HG02840 (cell line): ENCODE measurements at regions not wholly inside any gene's neighbourhood (a gene's known extent, or its start where the extent isn't known, plus 50 kb on each side); places are given as distances from the start of the nearest gene placed in this dataset.
A peak's percentile ranks its signal among the peaks of the same experiment; 100 is the strongest.
"Not testable (repeated sequence)": the region's sequence is repeated elsewhere in the genome, so short reads cannot be mapped to it uniquely, and the experiment has no call there.

Source experiments
- ATAC-seq: cut with Tn5 transposase; IDR thresholded peaks from one replicate; pipeline ENCODE4 v1.9.1; 2021; ENCODE audit warnings: mild to moderate bottlenecking, moderate library complexity, moderate number of reproducible peaks; ENCODE audit not compliant: unreplicated experiment, low FRiP score

DNA sequence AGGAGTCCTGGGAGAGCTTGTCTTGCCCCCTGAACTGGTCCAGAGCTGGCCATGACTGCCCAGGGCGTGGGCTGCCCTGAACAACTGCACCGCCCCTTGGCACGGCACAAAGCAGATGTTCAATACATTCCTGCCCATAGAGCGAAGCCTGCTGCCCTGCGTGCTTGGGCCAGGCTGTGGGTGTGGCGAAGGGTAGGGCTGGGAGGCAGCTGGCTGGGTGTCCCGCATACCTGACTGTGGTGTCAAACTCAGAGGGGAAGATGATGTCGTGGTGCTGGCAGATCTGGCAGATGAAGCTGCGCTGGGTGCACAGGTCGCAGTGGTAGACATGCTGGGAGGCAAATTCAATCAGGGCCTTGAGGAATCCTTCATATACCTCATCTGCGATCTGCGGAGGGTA lies 124.2 kb upstream of the SMURF2 start:
- ATAC-seq, result no peak

DNA sequence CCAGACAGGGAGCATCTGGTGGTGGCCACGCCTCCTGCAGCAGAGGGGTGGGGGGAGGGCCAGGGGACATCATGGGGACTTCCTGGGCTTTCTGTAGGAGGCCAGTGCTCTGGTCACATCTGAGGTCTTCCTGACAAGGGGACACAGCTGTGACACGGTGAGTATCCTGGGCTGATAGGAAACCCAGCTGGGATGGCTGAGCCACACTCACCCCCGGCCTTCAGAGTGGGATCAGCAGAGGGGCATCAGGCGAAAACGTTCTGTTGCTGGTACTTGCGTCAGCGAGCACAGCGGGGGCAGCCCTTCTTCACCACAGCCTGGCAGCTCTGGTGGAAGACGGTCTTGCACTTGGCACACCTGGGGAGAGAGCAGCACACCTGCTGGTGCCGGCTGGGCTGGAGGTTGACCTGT lies 122.9 kb upstream of the SMURF2 start:
- ATAC-seq, result no peak

DNA sequence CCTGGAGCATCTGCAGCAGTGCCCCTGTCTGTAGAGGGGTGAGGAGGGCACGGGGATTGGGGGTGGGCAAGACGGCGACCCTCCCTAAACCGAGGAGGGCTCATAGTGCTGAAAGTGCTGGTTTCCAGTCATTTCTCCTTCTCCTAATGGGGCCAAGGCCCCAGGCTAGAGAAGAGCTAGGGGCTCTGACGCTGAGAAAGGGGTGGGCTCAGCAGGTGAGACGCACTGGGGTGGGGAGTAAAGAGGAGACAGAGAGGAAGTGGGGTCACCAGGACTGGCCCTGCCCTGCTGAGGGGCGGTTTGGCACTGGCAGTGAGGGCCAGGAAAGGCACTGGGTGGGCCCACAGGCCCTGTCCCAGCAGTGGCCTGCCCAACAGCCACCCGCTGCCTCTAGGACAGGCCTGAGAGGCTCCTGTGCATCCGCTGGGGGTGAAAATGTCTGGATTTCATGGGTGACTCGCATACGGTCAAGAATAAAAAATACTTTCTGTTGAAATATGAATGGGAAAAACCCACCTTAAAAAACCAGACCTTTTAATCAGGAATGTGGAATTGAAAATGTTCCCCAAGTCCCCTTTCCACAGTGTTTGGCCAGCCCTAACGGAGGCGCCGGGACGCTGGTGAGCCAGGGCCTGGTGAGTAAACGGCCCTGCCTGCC lies 122.4 kb upstream of the SMURF2 start:
- ATAC-seq, result no peak

DNA sequence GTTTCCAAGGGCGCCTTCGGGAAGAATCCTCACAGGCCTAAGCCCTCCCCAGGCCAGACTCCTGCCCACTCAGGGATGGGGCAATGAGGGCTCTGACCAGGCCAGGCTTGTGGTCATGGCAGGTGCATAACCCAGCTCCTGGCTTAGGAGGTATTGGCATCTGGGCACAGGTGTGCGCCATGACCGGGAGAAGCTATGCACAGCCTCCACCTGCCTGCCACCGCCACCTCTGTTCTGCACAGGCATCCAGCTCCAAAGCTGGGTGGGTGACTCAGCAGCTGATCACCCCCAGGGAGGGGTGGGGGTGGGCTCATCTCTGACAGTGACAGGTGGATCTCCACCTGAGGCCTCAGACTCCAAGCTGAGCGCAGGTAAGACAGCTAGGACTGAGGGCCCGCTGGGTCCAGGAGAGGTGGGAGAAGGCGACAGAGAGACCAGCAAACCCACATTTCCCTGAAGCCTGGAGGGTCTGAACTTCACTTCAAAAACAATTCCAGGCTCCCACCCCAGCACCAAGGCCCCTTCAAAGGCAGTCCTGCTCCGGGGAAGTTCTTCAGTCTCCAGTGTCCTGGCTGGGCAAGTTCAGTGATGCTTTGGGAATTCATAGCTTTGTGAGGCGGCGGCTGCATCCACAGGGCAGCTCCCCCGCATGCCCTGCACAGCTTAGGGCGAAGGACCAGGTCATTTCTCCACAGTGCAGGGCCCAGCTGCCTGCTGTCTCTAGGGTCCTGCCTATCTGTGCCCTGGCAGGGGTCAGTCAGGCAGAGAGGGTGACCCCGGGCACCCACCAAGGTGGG lies 121.6 kb upstream of the SMURF2 start:
- ATAC-seq, result no peak

DNA sequence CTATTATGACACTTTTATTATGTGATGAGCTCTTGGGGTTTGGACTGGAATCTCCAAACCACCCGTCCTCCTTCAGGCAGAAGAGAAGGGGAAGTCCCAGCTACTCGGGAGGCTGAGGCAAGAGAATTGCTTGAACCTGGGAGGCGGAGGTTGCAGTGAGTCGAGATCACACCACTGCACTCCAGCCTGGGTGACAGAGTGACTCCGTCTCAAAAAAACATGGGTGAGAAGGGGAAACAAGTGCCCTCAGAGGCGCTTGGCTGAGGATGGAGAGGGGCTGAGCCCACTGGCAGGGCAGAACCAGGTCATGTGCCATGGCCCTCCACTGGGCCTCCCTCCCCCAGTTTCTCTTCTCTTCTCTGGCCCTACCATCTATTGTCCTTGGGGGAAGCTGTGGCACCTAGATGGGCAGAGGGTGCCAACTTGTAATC lies 120.9 kb upstream of the SMURF2 start:
- ATAC-seq, result no peak

DNA sequence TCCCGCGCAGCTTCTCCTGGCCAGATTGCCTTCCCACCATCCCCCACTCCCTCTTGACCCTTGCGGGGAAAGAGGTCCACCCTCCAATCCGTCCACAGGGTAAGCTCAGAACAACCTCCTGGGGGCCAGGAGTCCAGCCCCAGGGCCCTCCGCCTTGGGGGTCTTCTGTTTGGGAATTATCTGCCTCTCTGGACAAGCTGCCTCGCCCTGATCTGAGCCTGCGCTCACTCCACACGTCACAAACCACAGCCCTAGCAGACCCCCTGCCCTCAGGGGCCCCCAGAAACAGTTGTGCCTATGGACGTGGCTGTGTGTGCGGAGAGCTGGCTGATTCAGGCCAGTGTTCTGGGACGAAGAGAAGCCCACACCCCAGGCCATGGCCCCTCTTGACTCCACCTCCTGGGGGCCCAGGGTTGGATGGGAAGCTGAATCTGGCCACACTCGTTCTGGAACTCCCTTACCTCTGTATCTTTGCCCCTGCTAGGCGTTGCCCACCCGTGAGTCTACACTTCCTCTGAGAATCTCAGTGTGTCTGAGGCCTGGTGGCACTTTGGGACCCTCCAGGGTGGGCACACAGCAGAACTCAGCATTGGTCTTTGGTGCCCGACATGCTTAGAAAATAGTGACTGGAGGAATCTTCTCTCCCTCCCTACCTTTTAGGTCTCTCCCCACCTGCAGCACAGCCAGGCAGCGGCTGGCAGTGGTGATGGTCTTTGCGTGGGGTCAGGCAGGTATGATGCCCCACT lies 119.9 kb upstream of the SMURF2 start:
- no peak for ATAC-seq

DNA sequence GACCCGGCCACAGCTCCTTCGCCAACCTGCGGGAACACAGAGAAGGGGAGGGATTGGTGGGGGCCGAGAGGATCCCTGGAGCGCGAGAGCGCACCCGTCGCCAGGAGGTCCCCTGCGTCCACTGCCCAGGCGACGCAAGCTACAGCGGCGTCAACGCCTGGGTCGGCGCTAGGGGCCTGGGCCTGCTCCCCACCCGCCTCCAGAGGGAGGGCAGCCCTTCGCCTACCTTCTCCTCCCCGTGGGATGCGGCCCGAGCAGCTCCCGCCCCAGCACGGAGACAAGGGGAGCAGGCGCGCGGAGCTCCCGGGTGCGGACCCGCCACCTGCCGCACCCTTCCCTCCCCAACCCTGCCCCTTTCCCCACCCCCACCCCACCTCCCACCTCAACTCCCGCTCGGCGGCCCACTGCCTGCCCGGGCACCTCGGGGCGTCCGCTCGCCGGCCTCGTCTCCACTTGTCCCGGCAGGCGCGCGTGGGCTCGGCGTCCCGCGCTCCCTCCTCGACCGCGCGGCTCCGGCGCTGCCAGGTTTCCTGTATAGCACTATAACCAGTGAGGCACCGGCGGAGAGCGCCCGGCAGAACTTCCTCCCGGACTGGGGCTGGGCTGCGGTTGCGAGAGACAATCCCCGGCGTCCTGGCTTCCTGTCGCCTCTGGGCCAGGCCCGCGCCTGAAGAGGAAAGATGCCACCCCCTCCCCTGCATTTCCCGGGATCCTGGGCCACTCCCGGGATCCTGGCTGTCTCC lies 119.1 kb upstream of the SMURF2 start:
- ATAC-seq, result no peak

DNA sequence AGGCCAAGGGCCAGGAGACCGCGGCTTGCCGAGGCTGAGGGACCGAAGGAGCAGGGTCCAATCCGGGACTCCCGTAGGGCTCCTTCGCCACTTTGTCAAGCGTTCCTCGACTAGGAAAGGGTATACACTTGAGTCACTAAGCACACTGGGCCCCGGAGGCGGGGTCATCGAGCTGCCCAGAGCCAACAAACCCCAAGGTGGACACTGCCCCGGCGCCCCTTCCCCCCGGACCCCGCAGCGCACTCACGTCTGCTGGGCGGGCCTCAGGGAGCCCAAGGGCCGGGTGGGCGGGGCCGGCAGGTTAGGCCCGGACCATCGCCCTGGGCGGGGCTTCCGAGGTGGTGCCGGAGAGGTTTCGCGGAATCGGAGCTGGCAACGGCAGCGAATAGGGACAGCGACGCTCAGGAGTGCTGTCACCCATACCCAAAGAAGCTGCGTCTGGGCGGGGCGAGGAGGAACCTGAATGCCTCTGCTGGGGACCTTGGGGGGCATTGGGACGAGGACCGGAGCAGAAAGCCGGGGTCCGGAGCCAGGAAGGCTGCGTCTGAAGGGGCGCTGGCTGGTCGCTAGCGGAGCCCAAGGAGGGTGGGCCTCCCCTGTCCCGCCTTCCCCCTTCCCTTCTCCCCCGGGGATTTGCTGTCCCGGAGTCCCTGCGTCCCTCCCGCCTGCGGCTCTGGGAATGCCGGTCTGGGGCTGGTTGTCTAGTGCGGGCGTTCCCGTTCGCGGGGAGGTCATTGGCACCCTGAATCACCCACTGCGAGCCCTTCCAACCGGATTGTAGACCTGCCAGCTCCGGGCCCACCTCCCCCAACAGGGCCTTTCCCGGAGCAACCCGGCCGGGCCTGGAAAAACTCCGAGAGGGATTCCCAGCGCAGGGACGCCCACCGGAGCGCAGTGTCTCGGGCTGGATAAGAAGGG lies 118.2 kb upstream of the SMURF2 start:
- no peak for ATAC-seq

DNA sequence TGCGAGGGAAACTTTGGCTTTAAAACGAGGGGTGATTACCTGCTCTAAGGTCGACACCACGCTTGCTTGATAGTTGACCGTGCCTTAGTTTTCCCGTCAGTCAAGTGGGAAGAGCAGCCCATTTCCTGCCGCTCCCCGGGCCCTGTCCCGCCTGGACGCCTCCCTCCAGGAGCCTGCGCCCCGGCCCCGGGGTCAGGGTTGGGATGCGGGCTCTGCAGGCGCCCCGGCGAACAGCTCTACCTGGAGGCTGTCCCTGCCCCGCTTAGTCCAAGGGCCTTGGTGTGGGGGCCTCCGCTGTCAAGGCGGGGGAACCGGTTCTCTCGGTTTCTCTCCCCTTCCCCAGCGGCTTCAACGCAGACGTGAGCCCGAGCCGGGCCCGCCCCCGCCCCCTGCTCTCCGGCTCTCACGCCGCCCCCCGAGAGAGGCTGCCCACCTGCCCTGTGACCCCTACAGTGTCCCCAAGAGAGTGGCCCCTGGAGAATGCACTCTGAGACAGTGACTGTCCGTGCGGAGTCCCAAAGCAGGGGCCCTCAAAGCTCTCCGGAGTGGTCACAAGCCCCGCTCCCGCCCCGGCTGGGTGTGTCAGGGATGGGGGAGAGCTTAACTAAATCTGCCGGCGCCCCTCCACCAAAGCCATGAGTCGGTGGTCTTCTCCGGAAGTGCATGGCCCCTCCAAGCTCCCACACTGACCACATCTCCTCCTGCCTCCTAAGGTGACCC lies 117.4 kb upstream of the SMURF2 start:
- ATAC-seq, result no peak

DNA sequence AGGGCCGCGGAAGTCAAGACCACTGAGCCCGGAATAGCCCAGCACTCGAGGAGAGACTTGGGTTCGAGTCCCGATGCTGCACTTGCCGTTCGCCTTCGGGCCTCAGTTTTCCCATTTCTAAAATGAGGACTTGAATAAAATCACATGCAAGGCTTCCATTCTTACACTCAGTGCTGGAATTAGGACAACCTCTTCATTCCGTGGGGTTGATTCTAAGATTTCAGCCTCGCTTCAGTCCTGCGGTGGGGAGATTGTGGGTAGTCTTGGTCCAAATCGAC lies 116.9 kb upstream of the SMURF2 start:
- not testable (repeated sequence) for ATAC-seq

DNA sequence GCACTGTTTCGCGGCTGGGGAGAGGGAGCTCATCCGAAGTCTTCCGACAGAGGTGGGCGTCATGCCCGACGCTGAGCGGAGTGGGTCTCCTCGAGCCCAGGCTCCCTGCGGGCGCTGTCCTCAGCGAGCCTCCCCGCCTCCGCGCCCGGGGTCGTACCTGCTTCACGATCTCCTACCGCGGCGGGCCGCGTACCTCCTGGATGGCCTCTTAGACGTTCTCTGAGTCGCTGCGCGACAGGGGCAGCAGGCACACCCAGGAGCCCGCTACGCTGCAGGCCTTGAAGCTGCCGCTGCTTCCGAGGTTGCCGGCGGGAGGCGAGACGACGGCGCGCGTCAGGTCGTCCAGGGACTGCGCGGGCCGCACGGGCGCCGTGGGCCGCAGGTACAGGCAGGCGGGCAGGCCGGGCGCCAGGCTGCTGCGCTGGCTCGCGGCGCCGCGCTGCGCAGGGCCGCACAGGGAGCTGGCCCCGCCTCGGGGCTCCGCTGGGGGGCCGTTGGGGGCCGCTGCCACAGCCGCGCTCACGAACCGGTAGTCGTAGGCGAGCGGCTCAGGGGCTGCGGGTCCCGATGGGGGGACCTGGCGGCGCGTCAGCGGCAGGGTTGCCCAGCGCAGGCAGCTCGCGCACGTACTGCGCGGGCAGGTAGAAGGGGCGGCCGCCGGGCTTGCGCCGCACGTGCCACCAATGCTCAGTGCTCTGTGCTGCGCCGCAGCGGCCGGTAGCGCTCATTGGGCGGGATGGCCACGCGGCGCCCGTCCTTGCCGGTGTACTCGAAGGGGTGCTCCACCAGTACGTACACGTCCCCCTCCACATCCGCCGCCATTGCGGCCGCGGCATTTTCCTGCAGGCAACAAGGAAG lies 116.4 kb upstream of the SMURF2 start:
- ATAC-seq, result no peak

DNA sequence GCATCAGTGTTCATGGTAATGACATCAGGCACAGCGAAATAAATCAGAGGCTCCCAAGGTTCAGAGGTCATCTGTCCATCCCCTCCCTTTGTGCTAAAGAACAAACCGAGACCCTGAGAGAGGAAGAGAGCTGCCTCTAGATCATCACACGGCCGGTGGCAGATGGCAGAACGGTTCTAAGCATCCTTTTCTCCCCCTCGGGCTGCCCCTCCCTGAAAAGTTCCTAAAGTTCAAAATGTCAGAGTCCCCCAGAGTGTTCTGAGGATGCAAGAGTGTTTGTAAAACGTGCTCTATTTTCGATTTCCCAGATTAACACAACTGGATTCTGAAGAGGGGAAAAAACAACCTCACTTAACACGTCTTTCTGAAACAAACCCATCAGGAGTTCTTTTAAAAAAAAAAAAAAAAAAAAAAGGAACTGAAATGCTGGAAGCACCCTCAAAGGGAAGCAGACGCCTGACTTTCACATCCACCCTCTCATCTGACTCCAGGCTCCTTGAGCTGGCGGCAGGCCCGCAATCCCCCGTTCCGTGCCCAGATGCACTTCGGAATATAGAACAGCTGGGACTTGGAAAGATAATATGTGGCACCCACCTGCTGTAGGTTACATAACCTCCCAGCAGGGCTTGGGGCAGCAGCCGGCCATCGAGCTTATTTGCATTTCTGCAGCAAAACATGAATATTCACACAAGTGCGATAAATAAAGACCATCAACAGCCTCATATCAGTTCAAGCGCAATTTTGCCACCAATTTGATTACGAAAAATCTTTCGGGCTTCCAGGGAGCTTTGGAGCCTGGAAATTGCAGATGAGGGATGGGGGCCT lies 115.5 kb upstream of the SMURF2 start:
- ATAC-seq, result no peak

DNA sequence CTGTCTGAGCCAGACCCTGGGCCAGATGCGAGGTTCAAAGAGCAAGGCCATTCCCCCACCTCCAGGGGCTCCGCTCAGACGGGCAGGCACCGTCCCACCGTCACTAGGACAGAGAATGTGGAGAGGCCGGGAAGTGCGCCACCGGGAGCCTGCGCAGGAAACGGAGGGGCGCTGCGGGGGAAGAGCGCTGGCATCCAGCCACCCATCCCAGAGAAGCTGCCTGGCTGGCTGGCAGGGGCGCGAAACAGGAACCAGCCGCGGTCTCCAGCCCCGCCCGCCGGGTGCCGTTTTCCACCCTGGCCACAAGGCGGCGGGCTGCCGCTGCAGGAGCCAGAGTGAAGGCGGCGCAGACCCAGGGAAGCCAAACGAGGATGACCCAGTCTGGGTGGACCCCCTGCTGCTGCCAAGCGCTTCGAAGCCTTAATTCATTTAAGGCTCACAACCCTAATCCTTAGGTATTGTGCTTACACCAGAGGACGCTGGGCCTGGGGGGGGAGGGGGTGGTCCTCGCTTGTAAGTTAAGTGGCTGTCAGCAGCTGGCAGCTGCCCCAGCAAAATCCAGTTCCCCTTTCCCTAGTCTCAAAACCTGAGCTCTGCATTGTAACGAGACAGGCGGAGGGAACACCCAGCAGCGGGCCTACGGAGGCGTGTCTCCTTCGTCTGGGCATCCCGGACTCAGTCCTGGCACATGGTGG lies 114.8 kb upstream of the SMURF2 start:
- peak; percentile 53 for ATAC-seq

DNA sequence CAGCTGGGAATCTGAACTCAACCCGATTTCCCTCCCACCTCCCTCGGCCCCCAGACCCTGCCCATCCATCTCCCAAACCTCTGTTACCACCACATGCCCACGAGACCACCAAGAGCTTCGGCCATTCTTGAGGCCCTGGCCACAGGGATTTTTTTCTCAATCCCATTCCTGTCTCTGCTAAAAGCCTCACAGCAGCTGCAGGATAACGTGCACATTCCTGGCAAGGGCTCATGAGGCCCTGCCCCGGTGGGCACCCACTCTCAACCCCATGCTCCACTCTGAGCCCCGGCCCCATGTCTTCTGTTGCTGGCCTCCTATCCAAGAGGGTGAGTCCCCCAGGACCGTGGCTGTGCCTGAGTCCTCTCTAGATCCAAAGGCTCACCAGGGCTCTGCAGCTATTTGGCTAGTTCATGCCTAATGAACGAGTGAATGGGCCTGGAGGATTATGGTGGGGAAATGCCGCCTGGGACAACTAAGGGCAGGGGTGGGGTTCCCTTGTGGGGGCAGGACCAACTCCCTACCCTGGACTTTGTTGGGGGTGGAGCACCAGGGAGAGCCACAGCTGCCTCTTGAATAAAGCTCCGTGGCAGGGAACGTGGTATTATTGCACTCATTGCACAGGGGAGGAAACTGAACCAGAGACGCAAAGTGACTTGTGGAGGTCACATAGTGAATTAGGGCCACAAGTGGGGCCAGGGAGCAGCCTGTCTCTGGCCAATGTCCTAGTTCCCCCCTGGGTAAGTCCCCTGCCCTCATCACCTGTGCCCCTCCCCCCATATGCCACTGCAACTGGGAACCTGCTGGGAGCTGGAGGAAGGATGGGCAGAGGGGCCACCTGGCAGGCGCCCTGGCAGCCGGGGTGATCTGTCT lies 113.8 kb upstream of the SMURF2 start:
- ATAC-seq, result no peak

DNA sequence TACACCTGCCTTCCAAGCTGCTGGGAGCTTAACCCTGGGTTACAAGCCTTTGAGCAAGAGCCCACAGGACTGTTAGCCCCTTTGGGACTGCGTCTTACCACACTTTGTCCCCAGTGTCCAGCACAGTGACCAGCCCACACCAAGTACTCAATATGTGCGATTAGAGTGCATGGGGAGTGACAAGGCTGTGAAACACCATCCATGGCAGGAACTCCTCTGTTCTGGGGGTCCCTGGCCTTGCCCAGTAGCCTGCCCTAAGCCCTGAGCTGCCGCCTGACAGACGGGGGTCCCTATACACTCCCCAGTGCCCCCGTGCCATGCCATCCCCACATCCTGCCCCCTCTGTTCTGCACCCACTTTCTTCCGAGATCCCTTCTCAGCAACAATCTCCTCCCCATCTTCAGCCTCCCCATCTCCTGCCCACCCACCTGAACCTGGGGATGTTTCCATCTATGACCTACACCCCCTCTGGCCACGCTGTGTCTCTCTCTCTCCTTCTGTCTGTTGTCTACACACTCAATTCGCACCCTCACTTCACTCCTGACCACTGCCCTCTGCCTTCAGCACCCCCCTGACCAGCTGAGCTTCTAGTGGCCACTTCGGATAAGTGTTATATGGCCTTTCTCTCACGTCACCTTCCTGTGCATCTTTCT lies 112.9 kb upstream of the SMURF2 start:
- no peak for ATAC-seq
